Neutrophil (primary cell): ENCODE measurements at regions not wholly inside any gene's neighbourhood (a gene's known extent, or its start where the extent isn't known, plus 50 kb on each side); places are given as distances from the start of the nearest gene placed in this dataset.

Source experiments
- H3K27ac ChIP-seq: fragments of 200-600 bp; sonication (generic); 2 replicates; pipeline ENCODE4 v1.5.1; 2016; ENCODE audit warnings: mild to moderate bottlenecking, moderate library complexity
- H3K27me3 ChIP-seq: fragments of 200-600 bp; sonication (generic); 2 replicates; pipeline ENCODE4 v1.6.0; 2016; ENCODE audit warnings: mild to moderate bottlenecking
- H3K36me3 ChIP-seq: fragments of 200-600 bp; sonication (generic); 2 replicates; pipeline ENCODE4 v1.5.1; 2017
- H3K4me1 ChIP-seq, 2 experiments: fragments of 200-600 bp in 1 of 2; sonication (generic) in 1 of 2; 1 replicate in 1 of 2; 2 replicates in 1 of 2; pipeline versions ENCODE4 v1.5.1 to v1.6.1; 2013 to 2016; ENCODE audit warnings: low read depth in 1 of 2, low read length in 1 of 2, mild to moderate bottlenecking in 1 of 2, moderate library complexity in 1 of 2; ENCODE audit not compliant: control insufficient read depth in 1 of 2, insufficient read depth in 1 of 2
- H3K4me3 ChIP-seq, 2 experiments: fragments of 200-600 bp in 1 of 2; sonication (generic) in 1 of 2; 1 replicate in 1 of 2; 2 replicates in 1 of 2; pipeline ENCODE4 v1.5.1; 2013 to 2016; ENCODE audit warnings: low read depth in 1 of 2, low read length in 1 of 2, mild to moderate bottlenecking in 1 of 2, moderate library complexity in 1 of 2
- H3K9me3 ChIP-seq: fragments of 200-600 bp; sonication (generic); 2 replicates; pipeline ENCODE4 v1.5.1; 2016
- TF ChIP-seq, protein P1 (sequence below): fragments of 200-600 bp; sonication (generic); IDR thresholded peaks from 2 replicates; pipeline ENCODE4 v1.5.1; 2016; ENCODE audit warnings: antibody characterized with exemption

DNA sequence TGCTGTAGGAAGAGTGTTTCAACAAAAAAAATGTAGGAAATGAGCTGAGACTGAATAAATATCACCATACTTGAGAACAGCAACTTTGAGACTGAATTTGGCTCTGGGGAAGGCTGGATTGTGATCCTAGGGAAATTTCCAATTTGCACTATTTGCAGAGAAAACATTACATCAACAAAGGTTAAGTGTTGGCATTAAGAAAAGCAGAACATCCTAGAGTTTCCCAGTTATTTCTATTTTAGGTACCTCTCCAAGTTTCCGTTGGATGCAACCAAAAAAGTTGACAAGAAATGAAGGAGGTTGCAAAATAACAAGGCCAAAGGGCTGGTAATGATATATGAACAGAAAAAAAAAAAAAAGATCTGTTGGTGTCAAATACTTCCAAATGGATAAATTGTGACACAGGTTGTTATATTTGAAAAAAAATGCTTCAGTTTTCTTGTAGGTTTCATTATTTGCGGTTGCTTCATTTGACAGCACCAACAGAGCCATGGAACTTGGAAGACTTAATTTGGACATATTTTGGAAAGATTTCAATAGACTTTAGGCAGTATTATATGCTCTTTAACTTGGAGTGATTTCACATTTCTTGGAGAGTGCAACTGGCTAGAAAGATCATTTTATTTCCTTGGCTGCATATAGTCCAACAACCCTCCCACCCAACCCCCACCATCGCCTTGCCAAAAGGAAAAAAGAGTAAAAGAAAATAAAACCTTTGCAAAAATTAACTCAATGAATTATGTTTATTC lies 230.8 kb downstream of the ZNF608 start:
- H3K36me3 ChIP-seq = no peaks in the 10 kb centered on the region
- H3K9me3 ChIP-seq = no peaks in the 10 kb centered on the region
- TF ChIP-seq, protein P1, sequence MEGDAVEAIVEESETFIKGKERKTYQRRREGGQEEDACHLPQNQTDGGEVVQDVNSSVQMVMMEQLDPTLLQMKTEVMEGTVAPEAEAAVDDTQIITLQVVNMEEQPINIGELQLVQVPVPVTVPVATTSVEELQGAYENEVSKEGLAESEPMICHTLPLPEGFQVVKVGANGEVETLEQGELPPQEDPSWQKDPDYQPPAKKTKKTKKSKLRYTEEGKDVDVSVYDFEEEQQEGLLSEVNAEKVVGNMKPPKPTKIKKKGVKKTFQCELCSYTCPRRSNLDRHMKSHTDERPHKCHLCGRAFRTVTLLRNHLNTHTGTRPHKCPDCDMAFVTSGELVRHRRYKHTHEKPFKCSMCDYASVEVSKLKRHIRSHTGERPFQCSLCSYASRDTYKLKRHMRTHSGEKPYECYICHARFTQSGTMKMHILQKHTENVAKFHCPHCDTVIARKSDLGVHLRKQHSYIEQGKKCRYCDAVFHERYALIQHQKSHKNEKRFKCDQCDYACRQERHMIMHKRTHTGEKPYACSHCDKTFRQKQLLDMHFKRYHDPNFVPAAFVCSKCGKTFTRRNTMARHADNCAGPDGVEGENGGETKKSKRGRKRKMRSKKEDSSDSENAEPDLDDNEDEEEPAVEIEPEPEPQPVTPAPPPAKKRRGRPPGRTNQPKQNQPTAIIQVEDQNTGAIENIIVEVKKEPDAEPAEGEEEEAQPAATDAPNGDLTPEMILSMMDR = no peak
- no peak overlapping the region for H3K27ac ChIP-seq
- H3K4me1 ChIP-seq = no peaks in the 10 kb centered on the region
- H3K4me3 ChIP-seq = no peak overlapping the region
- H3K27me3 ChIP-seq = no peaks in the 10 kb centered on the region

DNA sequence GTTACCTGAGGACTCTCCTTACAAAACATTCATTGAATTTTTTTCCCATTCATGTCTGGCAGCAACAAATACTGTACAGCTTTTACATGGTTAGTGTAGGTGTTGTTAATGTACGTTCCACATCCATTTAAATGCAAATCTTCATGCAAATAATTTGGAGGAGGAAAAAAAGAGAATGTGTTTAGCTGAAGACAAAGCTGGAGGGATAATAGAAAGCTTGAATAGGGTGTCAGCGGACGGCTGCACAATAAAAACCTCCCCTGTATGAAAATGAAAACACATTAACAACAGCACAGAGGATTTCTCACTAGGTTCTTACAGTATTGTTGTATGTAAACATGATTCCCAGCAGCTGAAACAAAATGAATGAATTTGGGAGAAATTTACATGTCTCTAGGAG lies 231.5 kb downstream of the ZNF608 start:
- TF ChIP-seq, protein P1 = no peak
- Histone ChIP-seq H3K4me1 (no peaks in the 10 kb centered on the region), H3K9me3 (no peaks in the 10 kb centered on the region), H3K36me3 (no peaks in the 10 kb centered on the region), H3K27me3 (no peaks in the 10 kb centered on the region), H3K27ac (no peak overlapping the region), H3K4me3 (no peak overlapping the region)

DNA sequence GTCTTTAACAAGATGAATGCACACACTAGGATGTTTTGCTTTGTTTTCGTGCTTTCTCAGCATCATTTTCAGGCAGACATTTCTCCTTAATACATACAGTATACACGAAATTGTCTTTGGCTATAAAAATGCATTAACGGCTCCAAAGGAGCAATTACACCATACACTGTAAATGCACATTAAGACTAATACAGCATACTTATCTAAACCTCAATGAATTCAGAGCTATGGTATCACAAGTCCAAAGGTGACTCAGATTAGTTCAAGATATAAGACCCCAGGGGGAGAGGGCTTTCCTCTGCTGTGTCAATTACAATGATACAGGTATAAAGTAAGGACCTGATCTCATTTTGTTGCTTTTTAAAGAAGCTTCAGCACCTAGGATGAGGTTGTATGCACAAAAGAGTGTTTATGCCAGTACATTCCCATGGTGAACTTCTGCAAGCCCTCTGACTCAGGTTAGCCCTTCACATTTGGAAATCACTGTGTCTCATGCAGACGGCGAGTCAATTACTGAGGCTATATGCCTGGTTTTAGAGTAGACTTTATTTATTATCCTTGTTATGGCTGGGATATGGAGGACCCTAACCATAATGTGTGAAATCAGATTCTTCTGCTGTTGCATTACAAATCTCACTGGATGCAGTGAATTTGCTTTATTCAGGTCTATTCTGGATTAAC lies 233.3 kb downstream of the ZNF608 start:
- H3K27ac ChIP-seq = no peak overlapping the region
- H3K4me1 ChIP-seq = no peaks in the 10 kb centered on the region
- TF ChIP-seq, protein P1 = no peak
- no peaks in the 10 kb centered on the region for H3K9me3 ChIP-seq
- H3K36me3 ChIP-seq = no peaks in the 10 kb centered on the region
- no peak overlapping the region for H3K4me3 ChIP-seq
- no peaks in the 10 kb centered on the region for H3K27me3 ChIP-seq

DNA sequence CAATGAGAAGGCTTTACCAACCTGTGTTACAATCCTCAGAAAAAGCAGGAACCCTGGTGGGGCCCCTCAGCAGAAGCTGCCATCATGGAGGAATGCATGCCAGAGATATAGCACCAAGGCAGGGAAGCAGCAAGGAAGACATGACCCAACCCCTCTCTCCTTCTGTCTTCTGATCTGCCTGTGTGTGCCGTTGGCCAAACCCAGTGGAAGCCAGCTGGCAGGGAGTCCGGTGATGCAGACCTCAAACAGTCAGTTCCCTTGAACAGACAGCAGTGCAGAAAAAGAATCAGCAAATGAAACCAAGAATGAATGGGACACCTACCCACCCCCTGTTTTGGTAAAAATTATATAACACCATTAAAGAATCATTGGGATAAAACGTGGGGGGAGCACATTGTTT lies 234.2 kb downstream of the ZNF608 start:
- TF ChIP-seq, protein P1 = no peak
- H3K4me3 ChIP-seq = no peak overlapping the region
- no peaks in the 10 kb centered on the region for H3K27me3 ChIP-seq
- no peak overlapping the region for H3K27ac ChIP-seq
- H3K4me1 ChIP-seq = no peaks in the 10 kb centered on the region
- no peaks in the 10 kb centered on the region for H3K9me3 ChIP-seq
- no peaks in the 10 kb centered on the region for H3K36me3 ChIP-seq

DNA sequence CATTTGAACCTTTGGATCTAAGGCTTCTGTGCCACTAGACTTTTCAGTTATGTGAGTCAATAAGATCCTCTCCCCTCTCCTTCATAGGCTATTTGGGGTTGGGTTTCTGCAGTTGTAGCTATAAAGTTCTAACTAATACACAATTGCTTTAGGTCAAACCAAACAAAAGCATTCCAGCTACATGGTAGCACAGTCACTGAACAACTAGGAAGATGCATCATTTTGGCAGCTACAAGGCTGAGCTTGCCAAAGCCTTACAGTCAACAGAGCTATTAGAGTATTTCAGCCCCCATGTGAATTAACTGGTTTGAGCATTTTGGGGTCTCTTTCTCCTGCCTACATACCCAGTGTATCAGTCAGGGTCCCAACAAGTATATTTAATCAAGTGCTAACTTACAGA lies 234.6 kb downstream of the ZNF608 start:
- H3K4me3 ChIP-seq = no peak overlapping the region
- no peaks in the 10 kb centered on the region for H3K4me1 ChIP-seq

More for the DNA sequence above, 234.6 kb downstream of the ZNF608 start:
- TF ChIP-seq, protein P1 = no peak
- H3K27me3 ChIP-seq = no peaks in the 10 kb centered on the region
- no peaks in the 10 kb centered on the region for H3K36me3 ChIP-seq
- no peaks in the 10 kb centered on the region for H3K9me3 ChIP-seq
- no peak overlapping the region for H3K27ac ChIP-seq
